Lower leg skin (tissue), 4 donors: ENCODE measurements at regions not wholly inside any gene's neighbourhood (a gene's known extent, or its start where the extent isn't known, plus 50 kb on each side); places are given as distances from the start of the nearest gene placed in this dataset.
"Not testable (repeated sequence)": the region's sequence is repeated elsewhere in the genome, so short reads cannot be mapped to it uniquely, and the experiment has no call there.

Source experiments
- DNase-seq, 2 donors: peaks; one replicate each; pipeline ENCODE4 v3.0.0-alpha.2; 2019; ENCODE audit warnings: low spot score in 2 of 2
- H3K4me3 ChIP-seq: fragments of 200-600 bp; sonication (generic); 2 replicates; pipeline ENCODE4 v1.5.1; 2017; ENCODE audit warnings: mild to moderate bottlenecking, low read depth; ENCODE audit not compliant: poor library complexity, severe bottlenecking
- CTCF ChIP-seq, 3 donors: fragments of 450-650 bp; IDR thresholded peaks; one replicate each; pipeline ENCODE4 v1.5.1; 2016; ENCODE audit warnings: antibody characterized with exemption in 3 of 3, mild to moderate bottlenecking in 3 of 3, moderate library complexity in 2 of 3
- POLR2A ChIP-seq, 2 donors: fragments of 450-650 bp; IDR thresholded peaks; one replicate each; pipeline ENCODE4 v1.6.1; 2016 to 2017; ENCODE audit warnings: antibody characterized with exemption in 2 of 2, mild to moderate bottlenecking in 1 of 2, moderate library complexity in 1 of 2
- WGBS, 2 donors: methylation state at CpG; one replicate each; pipeline ENCODE4 v1.1.5; 2018; 5-methylcytosine and 5-hydroxymethylcytosine counted together
- intact Hi-C: fragments of 100-400 bp; cut with DNase I; formaldehyde crosslinking; loops from one replicate; pipeline ENCODE4 v1.15.0; 2023; ENCODE audit warnings: low total_unique reads

GRCh38 chr15:44882499-44882968 is 74.0 kb upstream of the TERB2 start:
- intact Hi-C loops: no loop called here
- WGBS, 2 donors: 50 to 56% methylated on average over 5 of the region's 5 CpGs
- TF ChIP-seq POLR2A (IDR thresholded peaks at IDR 0.05) (no peak), CTCF (IDR thresholded peaks at IDR 0.05) (no peak)
- no peak overlapping the region for H3K4me3 ChIP-seq
- no peak for DNase-seq

- intact Hi-C loops: no loop called here
- 91 to 95% methylated on average over 5 of the region's 5 CpGs for WGBS, 2 donors
- DNase-seq: no peak
- TF ChIP-seq CTCF (IDR thresholded peaks at IDR 0.05) (no peak), POLR2A (IDR thresholded peaks at IDR 0.05) (no peak)
- H3K4me3 ChIP-seq: no peak overlapping the region
Measured at GRCh38 chr15:44883199-44883877, 73.1 kb upstream of the TERB2 start.

- 91 to 92% methylated on average over 2 to 4 of the region's 4 CpGs for WGBS, 2 donors
- not testable (repeated sequence) for DNase-seq
Measured at GRCh38 chr15:44898890-44899651, 57.4 kb upstream of the TERB2 start.

GRCh38 chr15:44899775-44900174 is 56.7 kb upstream of the TERB2 start:
- 77 to 92% methylated on average over 2 of the region's 2 CpGs for whole genome bisulfite sequencing, 2 donors
- intact Hi-C loops, H3K4me3 ChIP-seq, DNase-seq: not testable (repeated sequence)

More at GRCh38 chr15:44898890-44899651, 57.4 kb upstream of the TERB2 start:
- intact Hi-C loops, H3K4me3 ChIP-seq: not testable (repeated sequence)

GRCh38 chr15:44900796-44901195 is 55.7 kb upstream of the TERB2 start:
- H3K4me3 ChIP-seq, intact Hi-C loops, DNase-seq: not testable (repeated sequence)
- 58 to 67% methylated on average over 2 of the region's 2 CpGs for WGBS, 2 donors

- intact Hi-C loops, DNase-seq, H3K4me3 ChIP-seq: not testable (repeated sequence)
- 56 to 72% methylated on average over 1 of the region's 1 CpG for WGBS, 2 donors
Measured at GRCh38 chr15:44903281-44903680, 53.2 kb upstream of the TERB2 start.

GRCh38 chr15:44904651-44905340 is 51.7 kb upstream of the TERB2 start:
- 37 to 52% methylated on average over 6 of the region's 6 CpGs for WGBS, 2 donors
- intact Hi-C loops, H3K4me3 ChIP-seq, DNase-seq: not testable (repeated sequence)
